IPS DF 4.7 (cell line): ENCODE measurements at regions not wholly inside any gene's neighbourhood (a gene's known extent, or its start where the extent isn't known, plus 50 kb on each side); places are given as distances from the start of the nearest gene placed in this dataset.
"Not testable (repeated sequence)": the region's sequence is repeated elsewhere in the genome, so short reads cannot be mapped to it uniquely, and the experiment has no call there.

ENCODE experiments used
- DNase-seq: peaks from one replicate; pipeline ENCODE4 v3.0.0-alpha.2; 2013; ENCODE audit warnings: low spot score; ENCODE audit errors: extremely low read depth

DNA sequence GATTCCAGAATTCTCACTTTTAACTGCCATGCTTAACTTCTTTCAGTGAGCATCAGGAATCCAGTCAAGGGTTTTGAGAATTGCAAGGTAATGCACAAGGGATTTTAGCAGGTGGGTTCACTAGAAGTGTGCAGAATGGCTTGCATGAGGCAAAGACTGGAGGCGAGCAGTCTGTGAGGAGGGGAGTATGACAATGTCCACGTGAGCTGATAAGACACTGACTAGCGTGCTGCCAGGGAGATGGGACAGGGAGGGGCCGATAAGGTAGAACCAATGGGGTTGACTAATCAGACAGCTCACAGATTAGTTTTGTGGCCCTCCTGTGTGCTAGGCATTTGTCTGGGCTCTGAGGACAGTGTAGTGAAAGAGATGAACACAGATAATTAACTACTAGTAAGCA is 102.0 kb upstream of the DAZL start:
- DNase-seq: no peak

DNA sequence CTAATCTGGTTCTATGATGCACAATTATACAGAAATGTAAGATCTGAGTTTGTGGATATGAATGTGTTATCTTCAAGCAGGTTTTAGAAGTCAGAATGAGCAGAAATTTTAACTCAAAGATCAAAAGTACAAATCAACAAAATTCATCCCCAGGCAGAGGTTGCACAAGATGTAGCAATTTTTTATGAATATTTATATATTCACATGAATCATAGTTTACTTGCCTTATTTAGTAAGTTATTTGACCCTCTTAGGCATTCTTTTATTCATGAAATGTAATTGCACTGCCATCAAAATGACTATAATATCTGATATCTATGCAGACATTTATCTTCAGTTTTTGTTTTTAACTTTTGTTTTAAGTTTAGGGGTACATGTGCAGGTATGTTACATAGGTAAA is 103.1 kb upstream of the DAZL start:
- no peak for DNase-seq

DNA sequence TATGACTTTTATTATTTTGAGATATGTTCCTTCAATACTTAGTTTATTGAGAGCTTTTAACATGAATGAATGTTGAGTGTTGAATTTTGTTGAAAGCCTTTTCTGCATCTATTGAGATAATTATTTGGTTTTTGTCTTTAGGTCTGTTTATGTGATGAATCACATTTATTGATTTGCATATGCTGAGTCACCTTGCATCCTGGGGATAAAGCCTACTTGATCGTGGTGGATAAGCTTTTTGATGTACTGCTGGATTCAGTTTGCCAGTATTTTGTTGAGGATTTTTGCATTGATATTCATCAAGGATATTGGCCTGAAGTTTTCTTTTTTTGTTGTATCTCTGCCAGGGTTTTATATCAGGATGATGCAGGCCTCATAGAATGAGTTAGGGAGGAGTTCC is 106.5 kb upstream of the DAZL start:
- DNase-seq: not testable (repeated sequence)

DNA sequence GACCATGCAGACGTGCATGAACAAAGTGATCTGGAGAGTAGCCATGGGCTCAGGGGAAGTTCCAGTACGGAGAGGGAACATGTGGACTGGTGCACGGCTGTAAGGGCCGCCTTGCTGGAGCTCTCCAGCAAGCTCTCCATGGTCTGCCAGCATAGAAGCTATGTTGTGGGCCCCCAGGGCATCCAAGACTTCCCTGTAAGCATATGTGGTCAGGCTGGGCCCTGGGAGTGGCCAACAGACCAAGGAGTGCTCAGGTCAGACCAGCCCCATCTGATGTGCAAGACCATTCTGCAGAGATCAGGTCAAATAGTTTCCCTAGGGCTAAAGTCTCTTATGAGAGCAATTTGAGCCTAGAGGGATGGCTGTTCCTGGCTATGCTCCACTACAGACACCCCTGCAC is 110.1 kb upstream of the DAZL start:
- no peak for DNase-seq

DNA sequence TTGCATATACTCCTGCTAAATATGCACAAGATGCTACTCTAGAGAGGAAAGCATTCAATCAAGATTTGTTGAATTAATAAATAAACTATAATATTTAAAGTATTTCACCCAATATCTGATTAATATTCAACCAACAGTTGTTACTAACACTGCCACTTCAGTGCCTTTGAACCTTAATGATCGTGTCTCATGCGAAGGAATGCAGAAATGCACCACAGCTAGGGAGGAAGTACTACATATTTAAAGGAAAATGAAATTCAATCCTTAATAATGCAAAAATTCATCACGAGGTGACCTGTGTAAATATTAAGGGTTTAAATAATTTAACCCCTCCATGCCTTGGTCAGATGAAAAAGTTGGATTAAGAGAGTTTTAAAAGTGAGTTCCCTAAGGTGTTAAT is 114.2 kb upstream of the DAZL start:
- DNase-seq: no peak

DNA sequence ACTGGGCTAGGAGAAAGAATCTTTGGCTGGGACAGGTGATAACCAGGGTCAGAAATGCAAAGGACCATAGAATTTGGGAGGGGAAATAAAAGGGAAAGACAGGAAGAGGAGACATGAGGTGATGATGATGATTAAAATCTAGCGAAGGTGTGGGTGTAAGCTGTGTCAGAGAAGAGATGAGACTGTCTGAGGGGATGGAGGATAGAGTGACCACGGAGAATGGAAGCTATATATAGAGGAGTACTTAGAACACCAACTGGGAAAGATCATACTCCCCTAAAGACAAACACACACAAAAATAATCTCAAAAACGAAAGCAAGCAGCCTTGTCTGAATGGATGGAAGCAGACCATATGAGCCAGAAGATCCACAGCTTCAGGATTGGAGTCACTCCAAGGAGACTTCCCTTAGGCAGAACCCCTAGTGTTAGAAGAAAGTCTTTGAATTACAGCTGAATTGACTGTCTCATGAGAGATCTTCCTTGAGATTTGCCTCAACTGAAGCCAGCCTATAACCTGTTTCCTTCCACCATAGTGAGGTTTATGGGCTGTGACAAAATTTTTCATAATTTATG is 115.2 kb upstream of the DAZL start:
- no peak for DNase-seq

DNA sequence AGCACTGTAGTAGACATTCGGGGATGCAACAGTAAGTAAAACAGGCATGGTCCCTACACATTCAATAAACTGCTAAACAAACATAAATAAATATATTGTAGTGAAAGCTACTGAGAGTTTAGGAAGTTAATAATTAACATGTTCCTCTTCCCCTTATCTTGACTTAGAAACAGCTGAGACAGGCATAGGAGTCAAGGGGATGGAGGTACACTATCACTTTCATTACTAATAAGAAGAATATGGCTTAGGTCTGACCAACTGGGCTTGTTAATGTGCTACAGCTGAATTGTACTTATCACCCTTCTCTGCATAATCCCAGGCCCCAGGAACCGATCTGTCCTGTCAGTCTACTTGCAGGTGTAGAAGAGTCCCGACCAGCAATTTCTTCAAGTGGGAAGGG is 116.3 kb upstream of the DAZL start:
- DNase-seq: no peak

DNA sequence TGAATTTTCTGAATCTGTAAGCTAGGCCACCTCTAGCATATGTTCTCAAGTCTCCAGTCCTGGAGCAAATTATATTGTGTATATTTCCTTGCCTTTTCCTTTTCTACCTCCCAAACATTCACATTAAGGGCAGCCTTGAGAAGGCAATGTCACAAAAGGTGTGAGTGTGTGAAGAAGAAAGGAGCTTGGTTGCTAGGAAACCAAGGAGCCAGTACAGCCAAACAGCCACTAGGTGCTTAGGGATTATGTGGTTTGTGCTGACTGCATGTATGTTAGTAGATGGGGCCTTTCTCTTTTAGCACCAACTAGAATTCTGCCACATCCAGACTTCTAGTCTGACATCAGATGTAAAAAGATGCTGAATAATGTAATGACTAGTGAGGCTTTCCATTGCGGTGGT is 118.8 kb upstream of the DAZL start:
- DNase-seq: peak; percentile 46

DNA sequence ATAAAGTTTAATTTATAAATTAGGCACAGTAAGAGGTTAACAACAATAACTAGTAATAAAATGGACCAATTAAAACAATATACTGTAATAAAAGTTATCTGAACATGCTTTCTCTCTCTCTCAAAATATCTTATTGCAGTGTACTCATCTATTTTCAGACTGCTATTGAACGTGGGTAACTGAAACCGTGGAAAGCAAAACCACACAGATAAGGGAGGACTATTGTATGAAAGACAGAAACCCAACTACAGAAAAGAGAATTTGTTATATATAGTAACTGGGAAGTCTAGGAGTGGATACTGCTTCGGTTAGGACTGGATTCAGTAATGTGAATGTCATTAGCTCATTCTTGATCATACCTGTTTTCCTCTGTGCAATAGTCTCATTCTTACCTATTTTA is 119.3 kb upstream of the DAZL start:
- no peak for DNase-seq

DNA sequence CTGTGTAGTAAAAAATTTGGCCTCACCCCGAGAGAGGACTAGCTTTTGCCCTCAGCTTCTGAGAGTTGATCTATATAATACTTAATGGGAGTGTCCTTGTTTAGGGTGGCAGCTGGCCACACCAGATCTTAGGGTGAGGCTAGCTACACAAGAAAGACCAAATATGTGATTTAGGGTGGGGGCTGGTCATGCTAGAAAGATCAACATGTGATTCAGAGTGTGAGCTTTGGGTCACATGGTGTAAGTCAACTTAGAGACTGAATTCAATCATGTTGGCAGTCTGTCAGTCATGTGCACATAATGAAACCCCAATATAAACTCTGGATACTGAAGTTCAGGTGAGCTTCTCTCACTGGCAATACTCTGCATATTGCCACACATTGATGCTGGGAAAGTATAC is 120.7 kb upstream of the DAZL start:
- no peak for DNase-seq

DNA sequence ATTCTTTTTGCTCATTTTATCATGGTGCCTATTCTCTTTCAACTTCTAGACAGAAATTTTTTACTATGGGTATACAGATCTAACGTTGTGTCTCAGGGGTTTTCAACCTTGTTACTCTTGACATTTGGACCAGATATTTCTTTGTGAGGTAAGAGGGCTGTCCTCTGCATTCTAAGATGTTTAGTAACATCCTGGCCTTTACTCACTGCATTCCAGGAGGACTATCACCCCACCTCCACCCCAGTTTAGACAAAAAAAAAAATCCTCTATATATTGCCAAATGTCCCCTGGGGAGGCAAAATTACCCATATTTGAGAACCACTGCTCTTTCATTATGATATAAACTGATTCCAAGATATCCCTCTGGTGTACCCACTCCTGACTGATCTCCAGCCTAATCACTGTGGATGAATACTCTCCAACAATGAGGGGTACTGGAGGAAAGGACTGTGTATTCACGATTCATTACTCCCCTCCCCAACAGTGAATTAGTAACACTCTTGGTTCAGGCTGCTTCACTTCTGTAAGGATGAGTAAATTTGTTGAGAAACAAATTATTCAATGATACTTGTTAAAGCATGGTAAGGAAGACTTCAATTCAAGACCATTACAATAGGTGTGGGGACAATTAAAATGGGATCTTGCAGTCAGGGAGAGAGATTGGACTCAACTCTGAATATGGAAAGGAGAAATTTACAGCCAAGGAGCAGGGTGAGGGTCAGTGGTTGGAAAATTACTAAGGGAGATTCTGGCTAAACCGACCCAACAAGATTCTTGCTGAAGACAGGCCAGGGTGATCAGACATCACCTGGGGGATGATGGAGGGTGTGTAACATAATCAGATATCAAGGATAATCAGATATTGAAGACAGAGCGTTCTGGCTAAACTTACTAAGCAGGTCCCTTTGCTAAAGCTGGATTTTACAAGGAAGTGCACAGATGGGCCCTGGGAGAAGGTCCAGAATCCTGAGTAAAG is 123.8 kb upstream of the DAZL start:
- DNase-seq: no peak

DNA sequence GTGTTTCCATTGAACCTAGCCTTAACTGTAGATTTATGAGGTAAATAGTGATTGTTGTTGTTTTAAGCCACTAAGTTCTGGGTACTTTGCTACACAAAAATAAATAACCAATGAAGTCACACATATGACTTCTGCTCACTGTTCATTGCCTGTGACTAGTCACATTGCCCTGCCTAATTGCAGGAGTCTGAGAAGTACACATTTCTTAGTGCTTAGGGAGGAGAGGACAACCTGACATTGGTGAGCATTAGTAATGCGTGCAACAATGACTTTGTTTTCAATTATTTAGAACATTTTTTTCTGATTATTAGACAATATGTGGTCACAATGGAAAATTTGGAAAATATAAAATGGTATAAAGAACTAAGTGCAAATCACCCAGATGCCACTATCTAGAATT is 133.2 kb upstream of the DAZL start:
- no peak for DNase-seq

DNA sequence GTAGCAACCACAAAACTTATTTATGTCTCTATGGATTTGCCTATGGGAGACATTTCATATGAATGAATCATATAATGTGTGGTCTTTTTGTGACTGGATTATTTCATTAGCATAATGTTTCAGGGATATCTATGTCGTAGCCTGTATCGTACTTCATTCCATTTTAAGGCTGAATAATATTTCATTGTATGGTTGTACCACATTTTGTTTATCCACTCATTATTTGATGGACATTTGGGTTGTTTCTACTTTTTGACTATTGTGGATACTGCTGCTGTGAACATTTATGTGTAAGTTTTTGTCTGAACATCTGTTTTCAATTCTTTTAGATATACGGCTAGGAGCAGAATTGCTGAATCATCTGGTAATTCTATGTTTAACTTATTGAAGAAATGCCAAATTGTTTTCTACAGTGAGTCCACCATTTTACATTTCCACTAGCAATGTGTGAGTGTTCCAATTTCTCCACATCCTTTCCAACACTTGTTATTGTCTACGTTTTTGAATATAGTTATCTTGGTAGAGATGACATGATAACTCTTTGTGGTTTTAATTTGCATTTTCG is 134.4 kb upstream of the DAZL start:
- no peak for DNase-seq

DNA sequence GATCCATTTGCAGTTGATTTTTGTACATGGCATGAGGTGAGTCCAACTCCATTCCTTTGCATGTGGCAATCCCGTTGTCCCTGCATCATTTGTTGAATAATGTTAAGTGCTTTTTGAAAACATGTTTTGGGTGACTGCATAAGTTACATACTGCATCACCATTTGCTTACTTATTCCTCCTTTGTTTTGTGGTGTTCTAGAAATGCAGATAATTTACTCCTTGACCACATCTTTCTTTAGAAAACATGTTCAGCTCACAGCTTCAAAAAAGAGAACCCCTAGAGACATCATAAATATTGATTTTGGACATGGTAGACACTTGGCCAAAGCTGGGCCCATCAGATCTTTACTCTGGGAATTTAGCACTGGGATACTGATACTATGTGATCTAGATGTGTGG is 135.3 kb upstream of the DAZL start:
- no peak for DNase-seq

DNA sequence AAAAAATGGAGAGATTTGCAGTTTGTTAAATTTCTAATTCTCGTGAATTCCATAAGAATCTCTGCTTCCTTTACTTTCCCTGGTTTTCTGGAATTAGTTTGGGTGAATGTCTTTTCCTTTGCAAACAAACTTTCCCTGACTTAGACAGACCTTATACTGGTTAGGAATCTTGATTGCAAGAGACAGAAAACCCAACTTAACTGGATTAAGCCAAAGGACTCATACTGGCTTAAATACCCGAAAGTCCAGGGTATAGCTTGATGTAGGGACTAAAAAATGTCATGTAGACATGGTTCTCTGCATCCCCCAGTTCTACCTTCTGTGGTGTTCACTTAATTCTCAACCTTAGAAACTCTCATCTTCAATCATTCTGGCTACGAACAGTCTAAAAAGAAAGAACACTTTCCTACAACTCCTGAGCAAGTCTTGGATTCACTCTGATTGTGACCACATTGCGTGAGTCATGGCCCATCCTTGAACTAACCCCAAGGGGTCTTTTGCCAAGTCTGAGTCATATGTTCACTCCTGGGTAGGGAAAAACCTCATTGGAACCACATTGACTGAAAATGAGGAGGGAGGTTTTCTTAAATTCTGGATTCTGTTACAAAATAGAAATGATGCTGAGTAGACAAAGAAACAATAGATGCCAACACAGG is 136.0 kb upstream of the DAZL start:
- DNase-seq: no peak

DNA sequence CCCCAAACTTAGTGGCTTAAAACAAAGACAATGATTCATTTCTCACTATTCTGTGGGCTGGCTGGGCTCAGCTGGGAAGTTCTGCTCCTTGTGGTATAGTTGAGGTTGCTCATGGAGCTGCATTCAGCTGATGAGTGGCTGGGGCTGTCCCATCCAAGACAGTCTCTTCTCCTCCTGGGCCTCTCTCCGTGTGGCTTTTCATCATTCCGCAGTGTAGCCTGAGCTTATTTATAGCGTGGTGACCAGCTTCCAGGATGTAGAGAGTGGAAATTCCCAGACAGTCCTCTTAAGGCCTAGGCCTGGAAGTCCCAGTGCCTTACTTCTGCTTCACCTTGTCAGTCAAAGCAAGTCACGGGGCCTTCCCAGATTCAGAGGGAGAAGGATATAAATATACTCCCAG is 136.7 kb upstream of the DAZL start:
- DNase-seq: no peak

DNA sequence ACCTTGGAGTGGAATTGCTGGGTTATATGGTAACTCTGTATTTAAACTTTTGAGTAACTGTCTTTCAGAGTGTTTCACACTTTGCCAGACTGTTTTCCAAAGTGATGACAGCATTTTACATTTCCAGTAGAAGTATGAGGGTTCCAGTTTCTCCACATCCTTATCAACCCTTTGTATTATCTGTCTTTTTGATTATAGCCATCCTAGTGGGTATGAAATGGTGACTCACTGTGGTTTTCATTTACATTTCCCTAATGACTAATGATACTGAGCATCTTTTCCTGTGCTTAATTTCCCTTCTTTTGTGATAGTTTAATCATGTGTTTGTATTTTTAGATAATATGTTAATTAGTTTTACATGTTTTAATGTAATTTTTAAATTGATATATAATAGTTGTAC is 138.1 kb upstream of the DAZL start:
- DNase-seq: no peak

DNA sequence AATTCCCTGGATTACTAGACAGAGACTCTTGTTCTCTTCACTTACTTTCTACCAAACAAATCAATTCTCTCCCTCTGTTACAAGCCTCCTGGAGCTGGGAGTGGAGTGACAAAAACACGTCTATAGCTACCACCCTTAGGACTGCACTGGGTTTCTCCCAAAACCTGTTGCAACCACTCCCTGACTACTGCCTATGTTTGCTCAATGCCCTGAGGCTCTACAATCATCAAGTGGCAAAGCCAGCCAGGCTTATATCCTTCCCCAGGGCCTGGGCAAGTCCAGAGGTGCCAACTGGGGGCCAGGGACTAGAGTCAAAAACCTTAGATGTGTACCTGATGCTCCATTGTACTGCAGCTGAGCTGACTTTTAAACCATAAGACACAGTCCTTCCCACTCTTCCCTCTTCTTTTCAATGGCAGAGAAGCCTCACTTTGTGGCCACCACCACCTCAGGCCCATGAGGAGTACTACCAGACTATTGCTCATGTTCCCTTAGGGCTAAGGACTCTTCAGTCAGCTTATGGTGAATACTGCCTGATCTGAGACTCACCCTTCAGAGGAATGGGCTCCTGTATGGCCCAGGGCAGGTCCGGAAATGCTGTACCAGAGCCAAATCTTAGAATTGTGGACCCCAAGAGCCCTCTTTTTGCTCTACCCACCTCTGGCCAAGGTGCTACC is 125.4 kb upstream of the PLCL2 start:
- no peak for DNase-seq

DNA sequence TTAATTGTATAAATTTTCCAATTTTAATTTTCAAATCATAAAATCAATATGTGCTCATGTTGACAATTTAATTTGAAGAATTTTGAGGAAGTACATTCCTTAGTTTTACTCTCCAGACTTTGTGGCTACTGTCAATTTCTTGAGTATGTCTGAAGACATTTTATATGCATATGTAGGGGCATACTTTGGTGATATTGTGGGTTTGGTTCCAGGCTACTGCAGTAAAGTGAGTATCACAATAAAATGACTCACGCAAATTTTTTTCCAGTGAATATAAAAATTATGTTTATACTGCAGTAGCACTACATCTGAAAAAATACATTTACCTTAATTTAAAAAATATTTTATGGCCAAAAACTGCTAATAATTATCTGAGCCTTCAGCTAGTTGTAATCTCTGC is 123.2 kb upstream of the PLCL2 start:
- DNase-seq: no peak

DNA sequence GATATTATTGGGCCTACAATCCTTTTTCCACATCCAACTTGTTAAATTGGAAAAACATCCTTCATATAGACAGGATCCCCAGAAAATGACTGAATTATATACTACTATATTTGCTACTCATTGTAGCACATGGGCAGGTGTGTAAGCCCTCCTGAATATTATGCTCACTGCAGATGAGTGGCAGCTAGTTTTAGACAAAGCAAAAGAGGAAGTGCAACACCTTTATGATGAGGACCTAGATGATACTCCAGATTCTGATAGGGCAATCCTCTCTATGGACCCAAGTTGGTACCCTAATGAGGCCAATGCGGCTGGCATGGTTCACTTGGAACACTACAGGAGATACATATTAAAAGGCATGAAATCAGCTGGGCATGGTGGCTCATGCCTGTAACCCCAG is 119.1 kb upstream of the PLCL2 start:
- no peak for DNase-seq

DNA sequence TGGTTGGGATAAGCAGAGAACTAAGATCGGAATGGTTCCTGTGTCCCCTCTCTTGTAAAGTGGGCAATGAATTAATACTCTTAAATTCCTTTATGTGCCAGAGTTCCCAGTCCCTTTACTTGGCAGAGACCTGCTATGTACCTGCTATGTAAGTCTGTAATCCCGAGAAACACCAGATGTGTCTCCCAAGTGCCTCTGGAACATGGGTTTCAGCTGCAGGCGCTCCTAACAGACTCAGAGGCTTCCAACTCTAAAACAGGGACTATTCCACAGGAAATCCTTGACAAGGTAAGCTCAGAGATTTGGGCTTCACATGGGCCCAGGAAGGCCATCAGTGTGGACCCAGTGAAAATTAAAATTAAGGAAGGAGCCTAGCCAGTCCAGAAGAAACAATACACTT is 117.7 kb upstream of the PLCL2 start:
- DNase-seq: no peak

DNA sequence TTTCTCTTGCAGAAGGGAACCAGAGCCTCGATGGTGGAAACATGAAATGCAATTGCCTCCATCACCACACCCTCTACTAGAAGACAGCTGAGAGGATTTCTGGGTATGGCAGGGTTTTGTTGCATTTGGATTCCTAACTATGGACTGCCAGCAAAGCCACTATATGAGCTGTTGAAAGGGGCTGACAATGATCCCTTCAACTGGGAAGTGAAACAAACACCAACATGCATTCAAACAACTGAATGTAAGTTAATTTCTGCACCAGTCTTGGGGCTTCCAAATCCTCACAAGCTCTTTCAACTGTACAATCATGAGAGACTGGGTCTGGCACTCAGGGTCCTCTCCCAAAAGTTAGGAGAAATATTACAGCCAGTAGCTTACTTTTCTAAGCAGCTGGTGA is 116.7 kb upstream of the PLCL2 start:
- DNase-seq: no peak
